DOHH2 (cell line): ENCODE measurements at regions not wholly inside any gene's neighbourhood (a gene's known extent, or its start where the extent isn't known, plus 50 kb on each side); places are given as distances from the start of the nearest gene placed in this dataset.

Experiments
- H3F3A ChIP-seq: fragments of 200-600 bp; sonication (generic), shearing (Covaris generic); 2 replicates; pipeline ENCODE4 v1.6.0; 2016; ENCODE audit warnings: antibody characterized with exemption, mild to moderate bottlenecking; ENCODE audit not compliant: control insufficient read depth, insufficient read depth
- H3K27ac ChIP-seq: fragments of 200-600 bp; sonication (generic); 2 replicates; pipeline ENCODE4 v1.5.1; 2014; ENCODE audit warnings: low read depth, mild to moderate bottlenecking, low read length, moderate library complexity
- H3K27me3 ChIP-seq: fragments of 200-600 bp; sonication (generic); 2 replicates; pipeline ENCODE4 v1.6.1; 2014; ENCODE audit warnings: mild to moderate bottlenecking, low read length, mixed read lengths; ENCODE audit not compliant: control insufficient read depth
- H3K36me3 ChIP-seq: fragments of 200-600 bp; sonication (generic); 2 replicates; pipeline ENCODE4 v1.6.1; 2014; ENCODE audit warnings: mild to moderate bottlenecking, low read length, moderate library complexity, mixed read lengths; ENCODE audit not compliant: control insufficient read depth
- H3K4me1 ChIP-seq: fragments of 200-600 bp; sonication (generic); 2 replicates; pipeline ENCODE4 v1.6.1; 2014; ENCODE audit warnings: mild to moderate bottlenecking, low read length, mixed read lengths; ENCODE audit not compliant: control insufficient read depth
- H3K4me2 ChIP-seq: fragments of 200-600 bp; sonication (generic); 2 replicates; pipeline ENCODE4 v1.6.0; 2014; ENCODE audit warnings: mild to moderate bottlenecking, low read length, moderate library complexity
- H3K4me3 ChIP-seq: fragments of 200-600 bp; sonication (generic); 2 replicates; pipeline ENCODE4 v1.5.1; 2014; ENCODE audit warnings: mild to moderate bottlenecking, low read length, mixed read lengths
- H3K79me2 ChIP-seq: fragments of 200-600 bp; sonication (generic); 2 replicates; pipeline ENCODE4 v1.6.1; 2014; ENCODE audit warnings: mild to moderate bottlenecking, low read length, mixed read lengths; ENCODE audit not compliant: control insufficient read depth
- H3K9me2 ChIP-seq: fragments of 200-600 bp; sonication (generic); replicated peaks from 2 replicates; pipeline ENCODE4 v1.6.1; 2014; ENCODE audit warnings: mild to moderate bottlenecking, low read length, mixed read lengths; ENCODE audit not compliant: control insufficient read depth
- H3K9me3 ChIP-seq: fragments of 200-600 bp; sonication (generic); 2 replicates; pipeline ENCODE4 v1.6.1; 2014; ENCODE audit warnings: antibody characterized with exemption, low read length, mixed read lengths; ENCODE audit not compliant: control insufficient read depth, insufficient read depth
- H4K20me1 ChIP-seq: fragments of 200-600 bp; sonication (generic); 2 replicates; pipeline ENCODE4 v1.6.0; 2014; ENCODE audit warnings: low read depth, mild to moderate bottlenecking, antibody characterized with exemption, low read length, moderate library complexity; ENCODE audit not compliant: control insufficient read depth, insufficient read depth
- CTCF ChIP-seq: fragments of 200-600 bp; sonication (generic); IDR thresholded peaks from one replicate; pipeline ENCODE4 v1.5.1; 2014; ENCODE audit warnings: antibody characterized with exemption, mild to moderate bottlenecking, low read depth, low read length; ENCODE audit not compliant: poor library complexity, severe bottlenecking
- EZH2phosphoT487 ChIP-seq: fragments of 200-600 bp; sonication (generic); IDR thresholded peaks from 2 replicates; pipeline ENCODE4 v1.6.1; 2017; ENCODE audit warnings: borderline replicate concordance, mild to moderate bottlenecking, antibody characterized with exemption, low read length, moderate library complexity, mixed read lengths

DNA sequence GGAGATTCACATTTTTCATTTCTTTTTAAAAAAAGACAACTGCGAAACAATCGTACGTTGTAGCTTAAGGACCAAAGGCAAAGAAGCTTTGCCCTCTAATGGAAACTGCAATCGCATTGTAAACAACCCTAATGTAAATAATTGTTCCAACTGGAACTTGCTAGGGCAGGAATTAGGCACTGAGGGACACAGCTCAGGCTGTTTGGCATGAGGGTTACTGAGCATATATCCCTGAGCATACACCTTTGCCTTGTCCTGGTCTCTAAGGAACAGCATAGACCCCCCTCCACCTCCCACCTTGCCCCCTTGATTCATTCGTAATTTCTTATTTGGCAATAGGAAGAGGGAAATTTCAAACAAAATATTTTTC lies 396.4 kb downstream of the LNPK start:
- H3K4me2 ChIP-seq: no peak overlapping the region
- H3F3A ChIP-seq: no peaks in the 10 kb centered on the region
- H3K36me3 ChIP-seq: no peaks in the 10 kb centered on the region
- H3K27ac ChIP-seq: no peak overlapping the region
- no peaks in the 10 kb centered on the region for H4K20me1 ChIP-seq
- no peak overlapping the region for H3K4me3 ChIP-seq
- H3K4me1 ChIP-seq: no peaks in the 10 kb centered on the region
- TF ChIP-seq CTCF: no peak
- TF ChIP-seq EZH2phosphoT487: no peak
- H3K79me2 ChIP-seq: no peaks in the 10 kb centered on the region
- no peaks in the 10 kb centered on the region for H3K9me3 ChIP-seq
- H3K9me2 ChIP-seq: no peaks in the 10 kb centered on the region
- H3K27me3 ChIP-seq: no peaks in the 10 kb centered on the region

GRCh38 chr2:175601969-175602368 lies 400.1 kb downstream of the LNPK start:
- H3K9me3 ChIP-seq: no peaks in the 10 kb centered on the region
- H3F3A ChIP-seq: no peaks in the 10 kb centered on the region
- H4K20me1 ChIP-seq: no peaks in the 10 kb centered on the region
- H3K27me3 ChIP-seq: no peaks in the 10 kb centered on the region
- H3K36me3 ChIP-seq: no peaks in the 10 kb centered on the region
- H3K9me2 ChIP-seq: no peaks in the 10 kb centered on the region
- no peak overlapping the region for H3K4me2 ChIP-seq
- no peak overlapping the region for H3K4me3 ChIP-seq
- H3K27ac ChIP-seq: no peak overlapping the region
- no peaks in the 10 kb centered on the region for H3K4me1 ChIP-seq
- TF ChIP-seq CTCF (no peak), EZH2phosphoT487 (no peak)
- no peaks in the 10 kb centered on the region for H3K79me2 ChIP-seq

GRCh38 chr2:175599966-175600831 lies 401.9 kb downstream of the LNPK start:
- Histone ChIP-seq H3K4me1 (no peaks in the 10 kb centered on the region), H3K9me2 (no peaks in the 10 kb centered on the region), H3K4me3 (no peak overlapping the region), H3K27me3 (no peaks in the 10 kb centered on the region), H3K79me2 (no peaks in the 10 kb centered on the region), H3F3A (no peaks in the 10 kb centered on the region), H3K27ac (no peak overlapping the region), H4K20me1 (no peaks in the 10 kb centered on the region), H3K9me3 (no peaks in the 10 kb centered on the region), H3K4me2 (no peak overlapping the region), H3K36me3 (no peaks in the 10 kb centered on the region)
- TF ChIP-seq CTCF: no peak
